H1 (cell line): ENCODE measurements at regions not wholly inside any gene's neighbourhood (a gene's known extent, or its start where the extent isn't known, plus 50 kb on each side); places are given as distances from the start of the nearest gene placed in this dataset.

ENCODE experiments used
- CTCF ChIA-PET: fragments of 300-600 bp; sonication (Branson Sonifier 250); formaldehyde crosslinking; loops from one replicate; lab custom pipeline; 2021; ENCODE audit not compliant: partially characterized antibody; lab: Charles Lee
- POLR2A ChIA-PET: fragments of 300-600 bp; sonication (Branson Sonifier 250); formaldehyde crosslinking; loops from one replicate; lab custom pipeline; 2021; ENCODE audit warnings: inconsistent platforms; ENCODE audit not compliant: partially characterized antibody; lab: Charles Lee
- DNase-seq, 2 experiments: peaks; one replicate each; pipeline versions ENCODE4 v3.0.0 to v3.0.0-alpha.2; 2010 to 2022; ENCODE audit warnings: low spot score in 2 of 2, low read depth in 1 of 2, mixed read lengths in 1 of 2
- FAIRE-seq: peaks from 2 replicates; lab custom pipeline; 2011; peaks lifted over from hg19 to GRCh38; lab: Jason Lieb, UNC
- H2AFZ ChIP-seq: 2 replicates; pipeline ENCODE4 v1.8.1; 2012; ENCODE audit warnings: low read length, inconsistent platforms
- H2AK5ac ChIP-seq: 2 replicates; pipeline ENCODE4 v1.6.1; 2013; ENCODE audit warnings: low read depth, low read length
- H2BK120ac ChIP-seq: replicated peaks from 2 replicates; pipeline ENCODE3; 2013; ENCODE audit warnings: low read depth, low read length, inconsistent platforms
- H2BK12ac ChIP-seq: 2 replicates; pipeline ENCODE4 v1.6.1; 2013; ENCODE audit warnings: low read depth, low read length
- H2BK15ac ChIP-seq: 2 replicates; pipeline ENCODE4 v1.6.1; 2013; ENCODE audit warnings: low read length
- H2BK20ac ChIP-seq: 2 replicates; pipeline ENCODE4 v1.6.1; 2013; ENCODE audit warnings: low read length
- H2BK5ac ChIP-seq: 2 replicates; pipeline ENCODE4 v1.6.1; 2013; ENCODE audit warnings: low read depth, low read length
- H3K14ac ChIP-seq: 2 replicates; pipeline ENCODE4 v1.6.1; 2013; ENCODE audit warnings: inconsistent platforms; ENCODE audit not compliant: insufficient read length
- H3K18ac ChIP-seq: 2 replicates; pipeline ENCODE4 v1.6.1; 2013; ENCODE audit warnings: low read length; ENCODE audit errors: extremely low read depth
- H3K23ac ChIP-seq: 2 replicates; pipeline ENCODE4 v1.6.1; 2013; ENCODE audit warnings: inconsistent platforms; ENCODE audit not compliant: insufficient read length
- H3K23me2 ChIP-seq: 2 replicates; pipeline ENCODE4 v1.6.1; 2013; ENCODE audit warnings: low read depth, low read length
- H3K27ac ChIP-seq: 2 replicates; pipeline ENCODE4 v1.6.1; 2011; ENCODE audit warnings: low read depth, low read length, inconsistent platforms
- H3K27me3 ChIP-seq, 4 experiments: replicated peaks in 1 of 4; 1 replicate in 1 of 4; 2 replicates in 3 of 4; pipeline versions ENCODE4 v1.6.1 to v1.8.1; 2011 to 2013; ENCODE audit warnings: low read length in 3 of 4, mild to moderate bottlenecking in 3 of 4, inconsistent platforms in 2 of 4, mixed read lengths in 2 of 4, moderate library complexity in 1 of 4; ENCODE audit not compliant: control insufficient read depth in 3 of 4, insufficient read depth in 3 of 4; ENCODE audit errors: extremely low read depth in 1 of 4
- H3K36me3 ChIP-seq, 4 experiments: 2 replicates each; pipeline versions ENCODE4 v1.6.1 to v1.8.1; 2011 to 2013; ENCODE audit warnings: mild to moderate bottlenecking in 4 of 4, low read length in 3 of 4, moderate library complexity in 2 of 4, control low read depth in 1 of 4, inconsistent platforms in 1 of 4; ENCODE audit not compliant: insufficient read depth in 4 of 4, control insufficient read depth in 2 of 4
- H3K4ac ChIP-seq: replicated peaks from 2 replicates; pipeline ENCODE3; 2013; ENCODE audit warnings: low read length, low read depth, mixed read lengths, inconsistent platforms; ENCODE audit not compliant: insufficient read length
- H3K4me1 ChIP-seq, 4 experiments: replicated peaks in 1 of 4; 1 replicate in 1 of 4; 2 replicates in 3 of 4; pipeline versions ENCODE4 v1.6.1 to v1.8.1; 2011 to 2013; ENCODE audit warnings: low read length in 3 of 4, inconsistent platforms in 2 of 4, mixed read lengths in 1 of 4; ENCODE audit not compliant: insufficient read depth in 4 of 4, control insufficient read depth in 3 of 4
- H3K4me2 ChIP-seq, 2 experiments: 2 replicates each; pipeline versions ENCODE4 v1.6.1 to v1.8.1; 2011 to 2013; ENCODE audit warnings: low read depth in 2 of 2, low read length in 2 of 2, control low read depth in 1 of 2, inconsistent platforms in 1 of 2, mild to moderate bottlenecking in 1 of 2; ENCODE audit not compliant: insufficient read depth in 1 of 2
- H3K4me3 ChIP-seq, 4 experiments: fragments of 200-600, 300-600 bp in 1 of 4; sonication (generic), shearing (Covaris generic), sonication (Bioruptor Twin) in 1 of 4; 2 replicates each; pipeline versions ENCODE4 v1.5.1 to v1.8.1; 2011 to 2016; ENCODE audit warnings: low read length in 4 of 4, low read depth in 3 of 4, control low read depth in 2 of 4, inconsistent platforms in 2 of 4, mild to moderate bottlenecking in 2 of 4, mixed read lengths in 1 of 4, moderate library complexity in 1 of 4; ENCODE audit not compliant: insufficient read depth in 2 of 4; ENCODE audit errors: extremely low read depth in 1 of 4
- H3K56ac ChIP-seq: replicated peaks from 2 replicates; pipeline ENCODE3; 2013; ENCODE audit warnings: low read depth, mild to moderate bottlenecking, mixed read lengths, low read length, inconsistent platforms; ENCODE audit not compliant: insufficient read length
- H3K79me1 ChIP-seq: 2 replicates; pipeline ENCODE4 v1.6.1; 2013; ENCODE audit warnings: low read depth, low read length, control low read depth
- H3K79me2 ChIP-seq, 2 experiments: 2 replicates each; pipeline versions ENCODE4 v1.6.1 to v1.8.1; 2012 to 2013; ENCODE audit warnings: low read length in 2 of 2, mild to moderate bottlenecking in 2 of 2, inconsistent platforms in 1 of 2; ENCODE audit not compliant: insufficient read depth in 2 of 2, control insufficient read depth in 1 of 2
- H3K9ac ChIP-seq, 4 experiments: replicated peaks in 1 of 4; 1 replicate in 1 of 4; 2 replicates in 3 of 4; pipeline versions ENCODE4 v1.6.1 to v1.8.1; 2011 to 2013; ENCODE audit warnings: low read depth in 3 of 4, low read length in 3 of 4, control low read depth in 2 of 4, mild to moderate bottlenecking in 2 of 4, moderate library complexity in 2 of 4, inconsistent platforms in 1 of 4; ENCODE audit errors: extremely low read depth in 1 of 4
- H3K9me3 ChIP-seq, 2 experiments: 2 replicates each; pipeline versions ENCODE4 v1.6.1 to v1.8.1; 2012 to 2013; ENCODE audit warnings: mild to moderate bottlenecking in 2 of 2, moderate library complexity in 2 of 2, control low read depth in 1 of 2, inconsistent platforms in 1 of 2, low read depth in 1 of 2, low read length in 1 of 2, mixed read lengths in 1 of 2; ENCODE audit not compliant: insufficient read depth in 2 of 2
- H4K20me1 ChIP-seq, 2 experiments: replicated peaks in 1 of 2; 2 replicates each; pipeline versions ENCODE3 to v1.8.1; 2011 to 2013; ENCODE audit warnings: inconsistent platforms in 2 of 2, low read length in 2 of 2, mild to moderate bottlenecking in 1 of 2; ENCODE audit not compliant: insufficient read depth in 2 of 2, control insufficient read depth in 1 of 2
- H4K5ac ChIP-seq: 2 replicates; pipeline ENCODE4 v1.6.1; 2013; ENCODE audit warnings: low read length, low read depth, mixed read lengths, inconsistent platforms; ENCODE audit not compliant: insufficient read length
- H4K8ac ChIP-seq: 2 replicates; pipeline ENCODE4 v1.8.0; 2013; ENCODE audit warnings: mild to moderate bottlenecking, moderate library complexity, low read length, inconsistent platforms; ENCODE audit not compliant: insufficient read depth; ENCODE audit errors: extremely low read depth
- H4K91ac ChIP-seq: replicated peaks from 2 replicates; pipeline ENCODE3; 2013; ENCODE audit warnings: low read length, mixed read lengths, inconsistent platforms; ENCODE audit not compliant: insufficient read length
- EGR1 ChIP-seq: IDR thresholded peaks from 2 replicates; pipeline ENCODE4 v1.6.1; 2011; ENCODE audit warnings: low read depth, low read length, borderline replicate concordance
- KDM1A ChIP-seq: fragments of 200-600, 300-600 bp; sonication (generic); IDR thresholded peaks from 2 replicates; pipeline ENCODE4 v1.7.1; 2016; ENCODE audit warnings: mild to moderate bottlenecking, low read length, borderline replicate concordance
- KDM4A ChIP-seq: IDR thresholded peaks from one replicate; pipeline ENCODE4 v1.7.1; 2012; ENCODE audit warnings: low read depth, mild to moderate bottlenecking, moderate library complexity, low read length, inconsistent platforms; ENCODE audit not compliant: severe bottlenecking
- SAP30 ChIP-seq: fragments of 300-600 bp; sonication (generic); IDR thresholded peaks from 2 replicates; pipeline ENCODE4 v1.7.1; 2012; ENCODE audit warnings: low read length, moderate library complexity, mild to moderate bottlenecking, inconsistent platforms; ENCODE audit not compliant: insufficient read depth, insufficient replicate concordance
- SIX5 ChIP-seq: IDR thresholded peaks from 2 replicates; pipeline ENCODE4 v1.6.1; 2011; ENCODE audit warnings: mild to moderate bottlenecking, low read depth, low read length
- SP4 ChIP-seq: IDR thresholded peaks from 2 replicates; pipeline ENCODE4 v1.6.1; 2012; ENCODE audit warnings: low read length, inconsistent platforms
- WGBS, 2 experiments: shearing (Covaris generic) in 1 of 2; methylation state at CpG; one replicate each; pipeline versions ENCODE4 v1.1.6 to v1.1.7; 2013 to 2015; ENCODE audit warnings: low lambda C conversion rate in 2 of 2, mixed read lengths in 2 of 2, inconsistent platforms in 1 of 2, low coverage in 1 of 2, missing lambda C conversion rate in 1 of 2; ENCODE audit not compliant: insufficient replicate concordance in 2 of 2, insufficient coverage in 1 of 2, insufficient read length in 1 of 2; ENCODE audit errors: extremely low coverage in 1 of 2, missing lambda C conversion rate in 1 of 2; 5-methylcytosine and 5-hydroxymethylcytosine counted together
- TF ChIP-seq, protein P1 (sequence below): IDR thresholded peaks from 2 replicates; pipeline ENCODE4 v1.6.1; 2012; ENCODE audit warnings: low read length, inconsistent platforms
- TF ChIP-seq, protein P2 (sequence below): IDR thresholded peaks from 2 replicates; pipeline ENCODE4 v1.6.1; 2011; ENCODE audit warnings: low read depth, mild to moderate bottlenecking, low read length; ENCODE audit not compliant: insufficient read depth
- TF ChIP-seq, protein P3 (sequence below): IDR thresholded peaks from 2 replicates; pipeline ENCODE4 v1.6.1; 2012; ENCODE audit warnings: inconsistent platforms

DNA sequence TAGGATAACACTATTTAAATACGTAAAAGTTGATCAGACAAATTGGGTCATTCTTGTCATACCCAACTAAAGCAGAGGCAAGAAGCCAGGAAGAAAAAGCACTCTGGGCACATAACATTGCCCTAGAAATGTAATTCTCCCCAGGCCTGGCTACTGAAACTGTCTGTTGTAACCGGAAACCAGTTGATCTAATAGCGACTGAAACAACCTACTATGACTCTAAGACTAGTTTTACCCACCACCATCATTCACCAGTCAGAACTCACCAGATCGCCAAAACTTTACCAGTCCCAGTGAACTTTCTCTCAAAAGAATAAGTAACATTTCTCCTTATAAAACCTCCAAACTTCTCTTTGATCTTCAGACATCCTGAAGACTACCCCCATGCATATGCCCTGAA is 99.3 kb upstream of the WWC1 start:
- Histone ChIP-seq H2BK120ac (no peak overlapping the region), H4K91ac (no peak overlapping the region), H3K9ac (no peak overlapping the region), H2BK20ac (no peak overlapping the region), H4K20me1 (no peaks in the 10 kb centered on the region), H3K79me1 (no peaks in the 10 kb centered on the region), H3K9me3 (no peaks in the 10 kb centered on the region), H3K27ac (no peak overlapping the region), H2BK5ac (no peak overlapping the region), H3K79me2 (no peaks in the 10 kb centered on the region), H3K4ac (no peak overlapping the region), H2BK15ac (no peak overlapping the region), H3K36me3 (no peaks in the 10 kb centered on the region), H3K4me3 (no peak overlapping the region), H3K23me2 (no peaks in the 10 kb centered on the region; the same call in 1 of the 2 replicates), H3K23ac (no peak overlapping the region), H3K27me3 (no peaks in the 10 kb centered on the region), H3K14ac (no peak overlapping the region), H4K5ac (no peak overlapping the region), H3K18ac (no peak overlapping the region), H3K56ac (no peak overlapping the region), H3K4me2 (no peak overlapping the region), H2BK12ac (no peak overlapping the region), H2AFZ (no peak overlapping the region), H3K4me1 (no peaks in the 10 kb centered on the region), H4K8ac (no peak overlapping the region), H2AK5ac (no peak overlapping the region)
- FAIRE-seq (no peak), DNase-seq (no peak)
- CTCF ChIA-PET, result interaction anchor here (1.3 kb wide), 1 partner anchor 11 kb away, joined by 3 read pairs; no protein-coding TSS in a partner anchor
- POLR2A ChIA-PET, result no interaction called here
- TF ChIP-seq KDM1A (no peak), KDM4A (no peak), EGR1 (no peak), SP4 (no peak), SIX5 (no peak), SAP30 (no peak)
- TF ChIP-seq, protein P1, sequence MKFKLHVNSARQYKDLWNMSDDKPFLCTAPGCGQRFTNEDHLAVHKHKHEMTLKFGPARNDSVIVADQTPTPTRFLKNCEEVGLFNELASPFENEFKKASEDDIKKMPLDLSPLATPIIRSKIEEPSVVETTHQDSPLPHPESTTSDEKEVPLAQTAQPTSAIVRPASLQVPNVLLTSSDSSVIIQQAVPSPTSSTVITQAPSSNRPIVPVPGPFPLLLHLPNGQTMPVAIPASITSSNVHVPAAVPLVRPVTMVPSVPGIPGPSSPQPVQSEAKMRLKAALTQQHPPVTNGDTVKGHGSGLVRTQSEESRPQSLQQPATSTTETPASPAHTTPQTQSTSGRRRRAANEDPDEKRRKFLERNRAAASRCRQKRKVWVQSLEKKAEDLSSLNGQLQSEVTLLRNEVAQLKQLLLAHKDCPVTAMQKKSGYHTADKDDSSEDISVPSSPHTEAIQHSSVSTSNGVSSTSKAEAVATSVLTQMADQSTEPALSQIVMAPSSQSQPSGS, result no peak
- TF ChIP-seq, protein P2, sequence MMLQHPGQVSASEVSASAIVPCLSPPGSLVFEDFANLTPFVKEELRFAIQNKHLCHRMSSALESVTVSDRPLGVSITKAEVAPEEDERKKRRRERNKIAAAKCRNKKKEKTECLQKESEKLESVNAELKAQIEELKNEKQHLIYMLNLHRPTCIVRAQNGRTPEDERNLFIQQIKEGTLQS, result no peak
- TF ChIP-seq, protein P3, sequence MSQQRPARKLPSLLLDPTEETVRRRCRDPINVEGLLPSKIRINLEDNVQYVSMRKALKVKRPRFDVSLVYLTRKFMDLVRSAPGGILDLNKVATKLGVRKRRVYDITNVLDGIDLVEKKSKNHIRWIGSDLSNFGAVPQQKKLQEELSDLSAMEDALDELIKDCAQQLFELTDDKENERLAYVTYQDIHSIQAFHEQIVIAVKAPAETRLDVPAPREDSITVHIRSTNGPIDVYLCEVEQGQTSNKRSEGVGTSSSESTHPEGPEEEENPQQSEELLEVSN, result no peak
- WGBS, 2 experiments, result 75% methylated on average over 4 of the region's 4 CpGs; no CpG with 5 or more reads in 1 of the 2 experiments
